Keratinocyte (primary cell): ENCODE measurements at regions not wholly inside any gene's neighbourhood (a gene's known extent, or its start where the extent isn't known, plus 50 kb on each side); places are given as distances from the start of the nearest gene placed in this dataset.

Experiments
- CTCF ChIP-seq, 3 experiments: IDR thresholded peaks in 1 of 3; conservative IDR thresholded peaks in 1 of 3; optimal IDR thresholded peaks in 1 of 3; 2 replicates in 2 of 3; 3 replicates in 1 of 3; pipeline versions ENCODE3 to v1.5.1; 2011; ENCODE audit warnings: low read length in 3 of 3, mild to moderate bottlenecking in 3 of 3, moderate library complexity in 2 of 3, control low read depth in 1 of 3, inconsistent platforms in 1 of 3; ENCODE audit not compliant: insufficient read depth in 2 of 3; ENCODE audit errors: extremely low read depth in 1 of 3
- EZH2 ChIP-seq: IDR thresholded peaks from one replicate; pipeline ENCODE4 v1.6.1; 2012; ENCODE audit warnings: inconsistent platforms, mild to moderate bottlenecking, low read length, moderate library complexity

- TF ChIP-seq CTCF (optimal IDR thresholded peaks at IDR 0.05 in 1 of 3, IDR thresholded peaks at IDR 0.05 in 1 of 3, conservative IDR thresholded peaks at IDR 0.05 in 1 of 3; ENCODE audit: extremely low read depth in 1 of 3, insufficient read depth in 2 of 3, low read length in 3 of 3) (no peak), EZH2 (no peak)
These were observed 287.0 kb downstream of the MEX3B start for GRCh38 chr15:81758818-81759284.
